SK-N-SH (cell line): ENCODE measurements at regions not wholly inside any gene's neighbourhood (a gene's known extent, or its start where the extent isn't known, plus 50 kb on each side); places are given as distances from the start of the nearest gene placed in this dataset.

Source experiments
- CTCF ChIP-seq: fragments of 200-600 bp; sonication (generic); IDR thresholded peaks from 2 replicates; pipeline ENCODE4 v1.6.1; 2017; ENCODE audit warnings: antibody characterized with exemption, mild to moderate bottlenecking, moderate library complexity
- MEF2A ChIP-seq: IDR thresholded peaks from 2 replicates; pipeline ENCODE4 v1.4.0; 2012; ENCODE audit warnings: low read depth, borderline replicate concordance
- NFIC ChIP-seq: IDR thresholded peaks from 2 replicates; pipeline ENCODE4 v1.4.0; 2012; ENCODE audit warnings: borderline replicate concordance

GRCh38 chr4:162981823-162982222, 184.9 kb downstream of the NAF1 start:
- TF ChIP-seq NFIC (no peak), MEF2A (no peak), CTCF (no peak)
